Caco-2 (cell line): ENCODE measurements at regions not wholly inside any gene's neighbourhood (a gene's known extent, or its start where the extent isn't known, plus 50 kb on each side); places are given as distances from the start of the nearest gene placed in this dataset.

ENCODE experiments used
- BruUV-seq: library from RNA; stranded (reverse); fragments of 400-500 nt; replicated peaks from 2 replicates; lab custom pipeline; 2021; lab: Mats Ljungman, UMichigan
- CTCF ChIA-PET: fragments of 300-600 bp; sonication (Branson Sonifier 250); formaldehyde crosslinking; loops from one replicate; lab custom pipeline; 2022; ENCODE audit warnings: antibody characterized with exemption; lab: Charles Lee
- POLR2A ChIA-PET: fragments of 300-600 bp; sonication (Branson Sonifier 250); formaldehyde crosslinking; loops from one replicate; lab custom pipeline; 2022; ENCODE audit warnings: antibody characterized with exemption; lab: Charles Lee
- DNase-seq, 2 experiments: peaks; one replicate each; pipeline versions ENCODE4 v3.0.0 to v3.0.0-alpha.2; 2020 to 2022
- H3K27me3 ChIP-seq: replicated peaks from 2 replicates; pipeline ENCODE4 v1.6.0; 2011; ENCODE audit warnings: low read length; ENCODE audit not compliant: control insufficient read depth, insufficient read depth
- H3K36me3 ChIP-seq: 2 replicates; pipeline ENCODE4 v1.5.1; 2011; ENCODE audit warnings: low read length; ENCODE audit not compliant: control insufficient read depth, insufficient read depth
- H3K4me1 ChIP-seq: fragments of 250-450 bp; sonication (Bioruptor Pico); 2 replicates; pipeline ENCODE4 v1.5.1; 2020; ENCODE audit warnings: mild to moderate bottlenecking
- H3K4me3 ChIP-seq: 2 replicates; pipeline ENCODE4 v1.5.1; 2011; ENCODE audit warnings: low read depth, mild to moderate bottlenecking, control low read depth, low read length
- H3K9me3 ChIP-seq: fragments of 250-450 bp; sonication (Bioruptor Pico); 2 replicates; pipeline ENCODE4 v1.5.1; 2020; ENCODE audit warnings: mild to moderate bottlenecking, moderate library complexity
- H3K27ac Mint-ChIP-seq: one replicate; pipeline ENCODE4 v1.8.0; 2022; ENCODE audit warnings: mixed read lengths; ENCODE audit not compliant: unreplicated experiment
- H3K27me3 Mint-ChIP-seq: one replicate; pipeline ENCODE4 v1.8.0; 2022; ENCODE audit warnings: mixed read lengths; ENCODE audit not compliant: insufficient read depth, unreplicated experiment
- H3K36me3 Mint-ChIP-seq: one replicate; pipeline ENCODE4 v1.8.0; 2022; ENCODE audit warnings: mild to moderate bottlenecking, mixed read lengths; ENCODE audit not compliant: insufficient read depth, unreplicated experiment
- H3K4me1 Mint-ChIP-seq: one replicate; pipeline ENCODE4 v1.8.0; 2022; ENCODE audit warnings: low read depth, mixed read lengths; ENCODE audit not compliant: unreplicated experiment
- H3K4me3 Mint-ChIP-seq: one replicate; pipeline ENCODE4 v1.8.0; 2022; ENCODE audit warnings: mild to moderate bottlenecking, moderate library complexity, mixed read lengths; ENCODE audit not compliant: unreplicated experiment
- H3K9me3 Mint-ChIP-seq: one replicate; pipeline ENCODE4 v1.8.0; 2022; ENCODE audit warnings: mixed read lengths; ENCODE audit not compliant: unreplicated experiment
- intact Hi-C: fragments of 100-400 bp; cut with micrococcal nuclease; formaldehyde crosslinking; loops from one replicate; pipeline ENCODE4 v1.10.0; 2022; ENCODE audit not compliant: unreplicated experiment
- TF ChIP-seq, protein P1 (sequence below), 2 experiments: fragments of 200-600 bp in 1 of 2; IDR thresholded peaks; 1 replicate in 1 of 2; 2 replicates in 1 of 2; pipeline versions ENCODE4 v1.5.1 to v1.8.0; 2011 to 2022; ENCODE audit warnings: antibody characterized with exemption in 1 of 2, control low read depth in 1 of 2, inconsistent platforms in 1 of 2, low read depth in 1 of 2, low read length in 1 of 2, mild to moderate bottlenecking in 1 of 2, moderate library complexity in 1 of 2; ENCODE audit not compliant: insufficient read depth in 1 of 2, severe bottlenecking in 1 of 2, unreplicated experiment in 1 of 2

DNA sequence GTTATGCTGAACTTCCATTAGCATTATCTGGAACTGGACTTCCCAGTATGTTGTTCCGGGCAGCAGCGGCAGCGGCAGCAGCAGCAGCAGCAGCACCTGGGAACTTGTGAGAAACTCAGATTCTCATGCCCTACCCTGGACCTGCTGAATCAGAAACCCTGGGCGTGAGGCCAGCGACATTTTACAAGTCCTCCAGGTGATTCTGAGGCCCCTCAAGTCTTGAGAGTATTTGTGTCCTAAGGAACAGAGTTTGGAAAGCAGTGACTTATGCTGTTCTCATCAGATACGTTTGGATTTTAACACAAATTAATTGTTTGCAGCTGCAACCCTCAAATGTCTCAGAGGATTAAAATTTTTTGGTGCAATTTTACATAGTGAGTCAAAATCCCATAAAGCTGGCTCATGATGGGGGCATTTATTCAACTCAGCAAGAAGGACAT, 157.2 kb upstream of the KAZN start:
- TF ChIP-seq, protein P1, sequence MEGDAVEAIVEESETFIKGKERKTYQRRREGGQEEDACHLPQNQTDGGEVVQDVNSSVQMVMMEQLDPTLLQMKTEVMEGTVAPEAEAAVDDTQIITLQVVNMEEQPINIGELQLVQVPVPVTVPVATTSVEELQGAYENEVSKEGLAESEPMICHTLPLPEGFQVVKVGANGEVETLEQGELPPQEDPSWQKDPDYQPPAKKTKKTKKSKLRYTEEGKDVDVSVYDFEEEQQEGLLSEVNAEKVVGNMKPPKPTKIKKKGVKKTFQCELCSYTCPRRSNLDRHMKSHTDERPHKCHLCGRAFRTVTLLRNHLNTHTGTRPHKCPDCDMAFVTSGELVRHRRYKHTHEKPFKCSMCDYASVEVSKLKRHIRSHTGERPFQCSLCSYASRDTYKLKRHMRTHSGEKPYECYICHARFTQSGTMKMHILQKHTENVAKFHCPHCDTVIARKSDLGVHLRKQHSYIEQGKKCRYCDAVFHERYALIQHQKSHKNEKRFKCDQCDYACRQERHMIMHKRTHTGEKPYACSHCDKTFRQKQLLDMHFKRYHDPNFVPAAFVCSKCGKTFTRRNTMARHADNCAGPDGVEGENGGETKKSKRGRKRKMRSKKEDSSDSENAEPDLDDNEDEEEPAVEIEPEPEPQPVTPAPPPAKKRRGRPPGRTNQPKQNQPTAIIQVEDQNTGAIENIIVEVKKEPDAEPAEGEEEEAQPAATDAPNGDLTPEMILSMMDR (IDR thresholded peaks at IDR 0.05; ENCODE audit: insufficient read depth in 1 of 2, low read depth in 1 of 2, low read length in 1 of 2, severe bottlenecking in 1 of 2, unreplicated experiment in 1 of 2), result no peak
- Histone ChIP-seq H3K4me3 (no peak overlapping the region), H3K36me3 (no peaks in the 10 kb centered on the region), H3K27me3 (no peaks in the 10 kb centered on the region), H3K9me3 (no peaks in the 10 kb centered on the region), H3K4me1 (no peaks in the 10 kb centered on the region)
- POLR2A ChIA-PET, result no interaction called here
- no peaks in the 10 kb centered on the region for H3K4me1 Mint-ChIP-seq
- H3K27me3 Mint-ChIP-seq, result no peaks in the 10 kb centered on the region
- BruUV-seq, result no TSS peak
- no peak for DNase-seq
- no peak overlapping the region for H3K27ac Mint-ChIP-seq
- no peaks in the 10 kb centered on the region for H3K36me3 Mint-ChIP-seq
- no peaks in the 10 kb centered on the region for H3K9me3 Mint-ChIP-seq
- H3K4me3 Mint-ChIP-seq, result no peak overlapping the region
- intact Hi-C loops, result no loop called here
- CTCF ChIA-PET, result no interaction called here

GRCh38 chr1:14442669-14443068, 155.8 kb upstream of the KAZN start:
- BruUV-seq, result no TSS peak
- Mint-ChIP-seq H3K36me3 (no peaks in the 10 kb centered on the region), H3K9me3 (no peaks in the 10 kb centered on the region), H3K4me1 (no peaks in the 10 kb centered on the region), H3K27ac (no peak overlapping the region), H3K4me3 (no peak overlapping the region), H3K27me3 (no peaks in the 10 kb centered on the region)
- Histone ChIP-seq H3K4me3 (no peak overlapping the region), H3K4me1 (no peaks in the 10 kb centered on the region), H3K36me3 (no peaks in the 10 kb centered on the region), H3K27me3 (no peaks in the 10 kb centered on the region), H3K9me3 (no peaks in the 10 kb centered on the region)
- TF ChIP-seq, protein P1 (IDR thresholded peaks at IDR 0.05; ENCODE audit: insufficient read depth in 1 of 2, low read depth in 1 of 2, low read length in 1 of 2, severe bottlenecking in 1 of 2, unreplicated experiment in 1 of 2), result no peak
- POLR2A ChIA-PET, result no interaction called here
- DNase-seq, result no peak
- CTCF ChIA-PET, result no interaction called here
- intact Hi-C loops, result no loop called here

DNA sequence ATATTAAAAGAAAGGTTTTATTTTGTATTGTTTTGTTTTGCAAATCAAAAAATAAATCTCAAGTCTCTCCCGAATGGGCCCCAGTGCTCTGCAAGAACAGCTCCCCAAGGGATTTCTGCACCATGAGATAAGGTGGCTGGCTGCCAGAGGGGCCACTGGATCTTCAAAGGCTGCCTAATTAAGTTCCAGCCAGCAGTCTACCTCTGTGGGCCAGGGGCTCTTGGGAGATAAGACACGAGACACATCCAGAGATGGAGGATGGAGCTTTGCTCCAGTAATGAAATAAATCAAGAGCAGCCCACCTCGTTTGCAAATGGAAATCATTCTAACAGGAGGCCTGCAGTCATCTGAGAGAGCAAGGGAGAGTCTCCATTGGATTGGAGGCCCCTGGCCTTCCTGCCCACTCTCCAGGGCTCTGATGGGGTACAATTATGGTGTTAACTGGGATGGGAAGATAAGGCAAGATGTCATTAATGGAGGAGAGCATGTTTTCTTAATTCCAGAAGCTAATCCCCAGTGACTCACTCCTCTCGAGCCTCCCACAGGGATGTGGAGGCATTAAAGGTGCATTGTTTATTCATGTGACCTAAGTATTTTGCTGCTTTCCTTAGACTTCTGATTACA, 155.2 kb upstream of the KAZN start:
- ChIA-PET CTCF (no interaction called here), POLR2A (no interaction called here)
- no TSS peak for BruUV-seq
- no peaks in the 10 kb centered on the region for H3K9me3 Mint-ChIP-seq
- H3K4me1 Mint-ChIP-seq, result no peaks in the 10 kb centered on the region
- no peak overlapping the region for H3K4me3 Mint-ChIP-seq
- intact Hi-C loops, result no loop called here
- TF ChIP-seq, protein P1 (IDR thresholded peaks at IDR 0.05; ENCODE audit: insufficient read depth in 1 of 2, low read depth in 1 of 2, low read length in 1 of 2, severe bottlenecking in 1 of 2, unreplicated experiment in 1 of 2), result no peak
- H3K36me3 Mint-ChIP-seq, result no peaks in the 10 kb centered on the region
- no peaks in the 10 kb centered on the region for H3K9me3 ChIP-seq
- H3K27me3 ChIP-seq, result no peaks in the 10 kb centered on the region
- no peak overlapping the region for H3K4me3 ChIP-seq
- no peak overlapping the region for H3K27ac Mint-ChIP-seq
- no peak for DNase-seq
- no peaks in the 10 kb centered on the region for H3K36me3 ChIP-seq
- H3K4me1 ChIP-seq, result no peaks in the 10 kb centered on the region
- H3K27me3 Mint-ChIP-seq, result no peaks in the 10 kb centered on the region
